ENCODE measurements at regions not wholly inside any gene's neighbourhood (a gene's known extent, or its start where the extent isn't known, plus 50 kb on each side); places are given as distances from the start of the nearest gene placed in this dataset.

DNA sequence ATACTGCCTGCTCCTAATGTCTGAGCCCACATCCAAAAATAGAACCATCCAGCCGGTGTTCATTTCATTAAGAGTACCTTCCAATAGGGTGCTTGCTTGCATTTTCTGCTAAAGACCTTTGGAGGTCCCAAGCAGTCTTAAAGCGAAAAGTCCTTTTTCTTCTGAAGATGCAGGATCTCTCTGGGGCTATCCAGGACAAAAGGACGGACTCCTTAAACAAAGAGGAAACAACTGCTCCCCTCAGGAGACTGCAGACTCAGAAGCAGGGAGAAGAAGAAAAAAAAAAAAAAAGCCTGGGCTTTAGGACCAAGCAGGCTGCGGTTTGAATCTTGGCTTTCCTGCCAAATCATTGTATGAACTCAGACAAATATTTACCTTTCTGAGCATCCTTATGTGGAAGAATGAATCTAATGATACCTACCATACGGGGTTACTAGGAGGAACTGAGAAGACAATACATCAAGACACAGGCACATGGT, 204.0 kb downstream of the PLPP3 start:
- H3K4me1 ChIP-seq (ENCODE audit: control insufficient read depth in 2 of 3, insufficient read depth in 2 of 3, low read depth in 1 of 3, low read length in 3 of 3) = peaks cover 0 to 4% (median 2%) of the 10 kb centered on the region in 3 donors
- FAIRE-seq (no peak), DNase-seq (no peak)
- TF ChIP-seq, protein P1, sequence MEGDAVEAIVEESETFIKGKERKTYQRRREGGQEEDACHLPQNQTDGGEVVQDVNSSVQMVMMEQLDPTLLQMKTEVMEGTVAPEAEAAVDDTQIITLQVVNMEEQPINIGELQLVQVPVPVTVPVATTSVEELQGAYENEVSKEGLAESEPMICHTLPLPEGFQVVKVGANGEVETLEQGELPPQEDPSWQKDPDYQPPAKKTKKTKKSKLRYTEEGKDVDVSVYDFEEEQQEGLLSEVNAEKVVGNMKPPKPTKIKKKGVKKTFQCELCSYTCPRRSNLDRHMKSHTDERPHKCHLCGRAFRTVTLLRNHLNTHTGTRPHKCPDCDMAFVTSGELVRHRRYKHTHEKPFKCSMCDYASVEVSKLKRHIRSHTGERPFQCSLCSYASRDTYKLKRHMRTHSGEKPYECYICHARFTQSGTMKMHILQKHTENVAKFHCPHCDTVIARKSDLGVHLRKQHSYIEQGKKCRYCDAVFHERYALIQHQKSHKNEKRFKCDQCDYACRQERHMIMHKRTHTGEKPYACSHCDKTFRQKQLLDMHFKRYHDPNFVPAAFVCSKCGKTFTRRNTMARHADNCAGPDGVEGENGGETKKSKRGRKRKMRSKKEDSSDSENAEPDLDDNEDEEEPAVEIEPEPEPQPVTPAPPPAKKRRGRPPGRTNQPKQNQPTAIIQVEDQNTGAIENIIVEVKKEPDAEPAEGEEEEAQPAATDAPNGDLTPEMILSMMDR (IDR thresholded peaks at IDR 0.05; ENCODE audit: borderline replicate concordance, extremely low read depth, insufficient read depth) = no peak
- no peaks in the 10 kb centered on the region for H3K27me3 ChIP-seq (ENCODE audit: control insufficient read depth, insufficient read depth, low read length)
- intact Hi-C loops (cut with DNase I) = no loop called here
- H3K4me3 ChIP-seq (ENCODE audit: low read length in 3 of 3) = no peak overlapping the region
- no peaks in the 10 kb centered on the region for H3K36me3 ChIP-seq (ENCODE audit: control insufficient read depth in 2 of 3, insufficient read depth in 3 of 3, low read length in 3 of 3)
- no peak overlapping the region for H3K27ac ChIP-seq (ENCODE audit: low read depth in 2 of 2, low read length in 2 of 2)
- H3K9ac ChIP-seq (ENCODE audit: low read length in 3 of 3) = no peak overlapping the region
- no peaks in the 10 kb centered on the region for H3K9me3 ChIP-seq (ENCODE audit: control insufficient read depth in 2 of 3, insufficient read depth in 1 of 3, low read length in 3 of 3)

DNA sequence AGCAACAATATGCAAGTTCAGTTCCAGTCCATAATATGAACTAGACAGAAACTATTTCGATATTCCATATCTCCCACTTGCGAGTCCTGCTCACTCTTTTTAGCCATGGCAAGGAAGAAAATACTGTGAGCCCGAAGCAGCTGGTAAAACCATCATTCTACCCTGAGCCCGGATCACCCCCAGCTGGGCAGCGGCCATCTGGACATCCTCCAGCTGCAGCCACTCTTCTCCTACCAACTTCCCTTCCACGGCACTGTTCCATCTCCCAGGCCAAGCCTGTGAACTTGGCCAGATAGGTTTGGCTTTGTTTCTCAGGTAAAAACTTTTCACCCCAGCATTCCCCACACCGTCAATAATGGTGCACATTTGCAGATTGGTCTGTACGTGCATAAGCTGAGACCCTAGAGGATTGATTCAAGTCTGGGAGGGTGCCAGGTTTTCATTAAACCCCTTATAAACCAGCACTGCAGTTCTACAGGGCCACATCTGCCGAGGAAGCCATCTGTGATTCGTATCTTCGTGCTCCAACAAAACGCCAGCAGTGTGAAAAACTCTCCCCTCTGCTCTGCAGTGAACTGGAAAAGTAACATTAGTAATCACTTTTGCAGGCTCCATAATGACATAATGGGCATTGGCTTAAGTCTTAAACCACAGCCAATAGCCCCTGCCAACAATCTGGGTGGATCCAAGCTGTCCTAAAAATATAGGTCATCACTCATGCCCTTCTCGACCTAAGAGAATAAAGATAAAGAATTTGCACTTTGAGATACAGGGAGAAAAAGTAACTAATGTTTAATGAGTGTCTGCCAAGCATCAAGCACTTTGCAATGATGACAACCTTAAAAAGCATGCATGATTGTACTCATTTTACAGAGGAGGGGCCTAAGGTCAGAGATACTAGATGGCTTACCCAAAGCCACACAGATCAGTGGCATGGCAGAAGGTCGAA, 205.1 kb downstream of the PLPP3 start:
- Histone ChIP-seq H3K4me3 (ENCODE audit: low read length in 3 of 3) (no peak overlapping the region), H3K9me3 (ENCODE audit: control insufficient read depth in 2 of 3, insufficient read depth in 1 of 3, low read length in 3 of 3) (no peaks in the 10 kb centered on the region), H3K36me3 (ENCODE audit: control insufficient read depth in 2 of 3, insufficient read depth in 3 of 3, low read length in 3 of 3) (no peaks in the 10 kb centered on the region), H3K9ac (ENCODE audit: low read length in 3 of 3) (no peak overlapping the region), H3K27me3 (ENCODE audit: control insufficient read depth, insufficient read depth, low read length) (no peaks in the 10 kb centered on the region), H3K27ac (ENCODE audit: low read depth in 2 of 2, low read length in 2 of 2) (no peak overlapping the region), H3K4me1 (ENCODE audit: control insufficient read depth in 2 of 3, insufficient read depth in 2 of 3, low read depth in 1 of 3, low read length in 3 of 3) (peaks cover 0 to 4% (median 2%) of the 10 kb centered on the region in 3 donors)
- FAIRE-seq (no peak), DNase-seq (peak in 1 of 5 donors; percentile 35)
- TF ChIP-seq, protein P1 (IDR thresholded peaks at IDR 0.05; ENCODE audit: borderline replicate concordance, extremely low read depth, insufficient read depth) = no peak
- intact Hi-C loops (cut with DNase I) = no loop called here

- Histone ChIP-seq H3K9me3 (ENCODE audit: control insufficient read depth in 2 of 3, insufficient read depth in 1 of 3, low read length in 3 of 3) (no peaks in the 10 kb centered on the region), H3K4me1 (ENCODE audit: control insufficient read depth in 2 of 3, insufficient read depth in 2 of 3, low read depth in 1 of 3, low read length in 3 of 3) (peaks cover 0 to 4% (median 0%) of the 10 kb centered on the region in 3 donors), H3K27me3 (ENCODE audit: control insufficient read depth, insufficient read depth, low read length) (no peaks in the 10 kb centered on the region), H3K4me3 (ENCODE audit: low read length in 3 of 3) (no peak overlapping the region), H3K36me3 (ENCODE audit: control insufficient read depth in 2 of 3, insufficient read depth in 3 of 3, low read length in 3 of 3) (no peaks in the 10 kb centered on the region), H3K9ac (ENCODE audit: low read length in 3 of 3) (no peak overlapping the region), H3K27ac (ENCODE audit: low read depth in 2 of 2, low read length in 2 of 2) (no peak overlapping the region)
- TF ChIP-seq, protein P1 (IDR thresholded peaks at IDR 0.05; ENCODE audit: borderline replicate concordance, extremely low read depth, insufficient read depth) = no peak
- no peak for DNase-seq
- no peak for FAIRE-seq
- intact Hi-C loops (cut with DNase I) = no loop called here
Observed at GRCh38 chr1:56370513-56370912, 208.8 kb downstream of the PLPP3 start.

Data from kidney (tissue), 13 donors.